ENCODE measurements at regions not wholly inside any gene's neighbourhood (a gene's known extent, or its start where the extent isn't known, plus 50 kb on each side); places are given as distances from the start of the nearest gene placed in this dataset.

DNA sequence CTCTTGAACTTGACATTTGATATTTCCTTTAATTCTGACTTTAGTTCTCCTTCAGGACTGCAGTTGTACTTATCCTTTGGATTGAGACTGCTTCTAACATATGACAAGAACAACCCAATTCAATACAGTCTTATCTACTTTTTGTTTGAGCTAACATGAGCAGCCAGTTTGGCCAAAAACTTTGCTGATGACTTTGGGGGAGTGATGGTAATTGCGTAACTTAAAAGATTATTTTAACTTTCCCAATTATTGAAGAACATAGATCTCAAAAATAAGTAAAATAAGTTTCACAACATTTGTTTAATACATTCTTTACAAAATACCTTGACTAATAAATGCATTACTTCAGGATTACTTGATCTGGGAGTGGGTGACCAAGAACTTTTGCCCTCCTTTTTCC lies 1311.1 kb upstream of the NRXN1 start:
- TF ChIP-seq, protein P1, sequence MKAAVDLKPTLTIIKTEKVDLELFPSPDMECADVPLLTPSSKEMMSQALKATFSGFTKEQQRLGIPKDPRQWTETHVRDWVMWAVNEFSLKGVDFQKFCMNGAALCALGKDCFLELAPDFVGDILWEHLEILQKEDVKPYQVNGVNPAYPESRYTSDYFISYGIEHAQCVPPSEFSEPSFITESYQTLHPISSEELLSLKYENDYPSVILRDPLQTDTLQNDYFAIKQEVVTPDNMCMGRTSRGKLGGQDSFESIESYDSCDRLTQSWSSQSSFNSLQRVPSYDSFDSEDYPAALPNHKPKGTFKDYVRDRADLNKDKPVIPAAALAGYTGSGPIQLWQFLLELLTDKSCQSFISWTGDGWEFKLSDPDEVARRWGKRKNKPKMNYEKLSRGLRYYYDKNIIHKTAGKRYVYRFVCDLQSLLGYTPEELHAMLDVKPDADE (IDR thresholded peaks at IDR 0.05), result no peak
- TF ChIP-seq, protein P2, sequence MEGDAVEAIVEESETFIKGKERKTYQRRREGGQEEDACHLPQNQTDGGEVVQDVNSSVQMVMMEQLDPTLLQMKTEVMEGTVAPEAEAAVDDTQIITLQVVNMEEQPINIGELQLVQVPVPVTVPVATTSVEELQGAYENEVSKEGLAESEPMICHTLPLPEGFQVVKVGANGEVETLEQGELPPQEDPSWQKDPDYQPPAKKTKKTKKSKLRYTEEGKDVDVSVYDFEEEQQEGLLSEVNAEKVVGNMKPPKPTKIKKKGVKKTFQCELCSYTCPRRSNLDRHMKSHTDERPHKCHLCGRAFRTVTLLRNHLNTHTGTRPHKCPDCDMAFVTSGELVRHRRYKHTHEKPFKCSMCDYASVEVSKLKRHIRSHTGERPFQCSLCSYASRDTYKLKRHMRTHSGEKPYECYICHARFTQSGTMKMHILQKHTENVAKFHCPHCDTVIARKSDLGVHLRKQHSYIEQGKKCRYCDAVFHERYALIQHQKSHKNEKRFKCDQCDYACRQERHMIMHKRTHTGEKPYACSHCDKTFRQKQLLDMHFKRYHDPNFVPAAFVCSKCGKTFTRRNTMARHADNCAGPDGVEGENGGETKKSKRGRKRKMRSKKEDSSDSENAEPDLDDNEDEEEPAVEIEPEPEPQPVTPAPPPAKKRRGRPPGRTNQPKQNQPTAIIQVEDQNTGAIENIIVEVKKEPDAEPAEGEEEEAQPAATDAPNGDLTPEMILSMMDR (conservative IDR thresholded peaks at IDR 0.05; ENCODE audit: low read depth in 2 of 2), result no peak
- TF ChIP-seq EZH2 (IDR thresholded peaks at IDR 0.05; ENCODE audit: low read depth, unreplicated experiment) (no peak), CREB1 (CRISPR knock-in tag; IDR thresholded peaks at IDR 0.05; ENCODE audit: low read depth) (no peak)

Measured in GM23338 (cell line).